ENCODE measurements at regions not wholly inside any gene's neighbourhood (a gene's known extent, or its start where the extent isn't known, plus 50 kb on each side); places are given as distances from the start of the nearest gene placed in this dataset.

DNA sequence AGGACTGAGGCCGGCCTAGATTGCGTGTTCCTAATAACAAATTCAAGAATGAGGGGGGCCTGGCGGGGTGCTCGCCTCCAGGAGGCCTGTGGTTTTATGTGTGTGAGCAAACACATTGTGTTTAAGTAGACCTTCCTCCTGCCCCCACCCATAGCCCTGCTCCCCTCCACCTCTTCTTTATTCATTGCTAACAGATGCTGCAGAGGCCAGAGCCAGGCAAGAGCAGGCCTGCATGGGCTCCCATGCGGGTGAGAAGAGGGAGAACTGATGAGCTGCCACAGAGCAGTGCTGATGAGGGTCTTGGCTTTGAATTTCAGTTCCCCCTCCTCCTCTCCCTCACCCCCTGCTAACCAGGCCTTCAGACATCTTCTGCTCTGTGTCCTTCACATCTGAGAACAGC lies 154.6 kb downstream of the OSR1 start:
- TF ChIP-seq EP300 (IDR thresholded peaks at IDR 0.05) = no peak
- no peak for TF ChIP-seq CTCF (IDR thresholded peaks at IDR 0.05)
